ENCODE measurements at regions not wholly inside any gene's neighbourhood (a gene's known extent, or its start where the extent isn't known, plus 50 kb on each side); places are given as distances from the start of the nearest gene placed in this dataset.

Small RNA genes lying in the stretch of these regions (small RNA-seq; reads per million reads assigned to genes)
- gene MIR1587: 0 reads per million in 2 experiments
- 0 reads per million in 2 experiments for gene MIR3937
- 0 to 0.23 reads per million in 2 experiments for gene RN7SL732P
- gene RNU6-591P: 0 reads per million in 2 experiments

Data from NCI-H460 (cell line).